HG02642 (cell line): ENCODE measurements at regions not wholly inside any gene's neighbourhood (a gene's known extent, or its start where the extent isn't known, plus 50 kb on each side); places are given as distances from the start of the nearest gene placed in this dataset.

ENCODE experiments used
- ATAC-seq: cut with Tn5 transposase; IDR thresholded peaks from one replicate; pipeline ENCODE4 v1.9.1; 2021; ENCODE audit warnings: mild to moderate bottlenecking; ENCODE audit not compliant: unreplicated experiment, poor library complexity

- no peak for ATAC-seq
Measured at GRCh38 chr6:28693751-28694443, 168.2 kb downstream of the GPX5 start.

- ATAC-seq = no peak
Measured at GRCh38 chr6:28695715-28696114, 170.0 kb downstream of the GPX5 start.

- no peak for ATAC-seq
Measured at GRCh38 chr6:28696167-28696566, 170.5 kb downstream of the GPX5 start.

DNA sequence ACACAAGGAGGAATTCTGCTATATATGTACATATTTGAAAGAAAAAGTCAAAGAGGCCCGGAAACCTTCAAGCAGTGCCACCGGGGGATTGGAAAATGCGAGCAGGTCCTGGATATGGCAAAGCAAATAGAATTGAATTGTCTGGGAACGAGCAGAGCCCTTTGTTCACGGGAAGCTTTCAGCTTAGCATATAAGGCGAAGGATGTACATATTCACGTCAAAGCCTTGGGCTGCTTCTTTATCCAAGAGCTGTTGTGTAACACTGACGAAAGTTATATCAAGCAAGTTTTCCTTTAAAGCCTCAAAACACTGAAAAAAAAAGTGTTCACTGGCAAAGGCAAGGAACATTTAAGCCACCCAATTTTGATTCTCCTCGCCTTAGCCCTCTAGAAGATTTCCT is 171.0 kb downstream of the GPX5 start:
- no peak for ATAC-seq

GRCh38 chr6:28707387-28708282 is 182.0 kb downstream of the GPX5 start:
- no peak for ATAC-seq

GRCh38 chr6:28709478-28710349 is 184.0 kb downstream of the GPX5 start:
- ATAC-seq = no peak

DNA sequence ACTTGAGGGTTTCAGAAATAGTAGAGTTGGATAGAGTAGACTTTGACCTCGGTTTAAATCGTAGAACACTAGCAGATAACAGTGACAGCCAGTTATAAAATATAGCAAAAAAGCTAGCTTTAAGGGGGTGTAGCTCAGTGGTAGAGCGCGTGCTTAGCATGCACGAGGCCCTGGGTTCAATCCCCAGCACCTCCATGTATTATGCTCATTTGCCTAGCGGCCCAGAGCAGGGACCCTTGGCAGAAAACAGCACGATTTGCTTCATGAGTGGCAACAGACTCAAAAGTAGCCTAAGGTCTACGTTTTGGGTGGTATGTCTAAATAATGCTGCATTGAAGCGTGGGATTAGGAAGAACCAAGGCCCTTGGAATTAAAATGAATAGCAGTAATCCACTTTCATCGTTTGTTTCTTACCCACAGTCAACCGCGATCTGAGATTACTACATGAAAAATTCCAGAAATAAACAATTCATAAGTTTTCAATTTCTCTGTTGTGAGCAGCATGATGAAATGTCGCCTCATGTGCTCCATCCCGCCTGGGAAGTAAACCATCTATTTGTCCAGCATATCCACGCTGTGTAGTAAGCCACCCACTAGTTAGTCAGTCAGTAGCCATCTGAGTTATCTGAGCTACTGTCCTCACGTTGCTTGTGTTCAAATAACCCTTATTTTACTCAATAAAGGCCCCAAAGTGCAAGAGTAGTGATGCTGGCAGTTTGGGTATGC is 184.9 kb downstream of the GPX5 start:
- no peak for ATAC-seq

DNA sequence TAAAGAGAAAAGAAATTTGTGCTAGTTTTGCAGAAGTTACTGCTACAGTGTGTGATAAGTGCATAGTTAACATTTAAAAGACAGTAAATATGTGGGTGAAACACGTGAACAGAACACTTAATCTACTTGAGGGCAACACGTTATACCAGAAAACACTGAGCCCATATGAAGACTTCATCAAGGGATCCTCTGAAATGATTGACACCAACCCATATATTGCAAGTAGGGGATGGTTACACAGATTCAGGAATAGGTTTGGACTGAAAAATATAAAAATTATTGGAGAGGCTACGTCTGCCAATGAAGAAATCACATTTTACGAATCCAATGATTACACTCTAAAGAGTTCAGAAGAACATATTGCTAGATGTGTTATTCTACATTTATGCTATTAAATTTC is 185.6 kb downstream of the GPX5 start:
- ATAC-seq = no peak

GRCh38 chr6:28711788-28712341 is 186.2 kb downstream of the GPX5 start:
- no peak for ATAC-seq

- ATAC-seq = no peak
Measured at GRCh38 chr6:28712982-28713381, 187.3 kb downstream of the GPX5 start.

DNA sequence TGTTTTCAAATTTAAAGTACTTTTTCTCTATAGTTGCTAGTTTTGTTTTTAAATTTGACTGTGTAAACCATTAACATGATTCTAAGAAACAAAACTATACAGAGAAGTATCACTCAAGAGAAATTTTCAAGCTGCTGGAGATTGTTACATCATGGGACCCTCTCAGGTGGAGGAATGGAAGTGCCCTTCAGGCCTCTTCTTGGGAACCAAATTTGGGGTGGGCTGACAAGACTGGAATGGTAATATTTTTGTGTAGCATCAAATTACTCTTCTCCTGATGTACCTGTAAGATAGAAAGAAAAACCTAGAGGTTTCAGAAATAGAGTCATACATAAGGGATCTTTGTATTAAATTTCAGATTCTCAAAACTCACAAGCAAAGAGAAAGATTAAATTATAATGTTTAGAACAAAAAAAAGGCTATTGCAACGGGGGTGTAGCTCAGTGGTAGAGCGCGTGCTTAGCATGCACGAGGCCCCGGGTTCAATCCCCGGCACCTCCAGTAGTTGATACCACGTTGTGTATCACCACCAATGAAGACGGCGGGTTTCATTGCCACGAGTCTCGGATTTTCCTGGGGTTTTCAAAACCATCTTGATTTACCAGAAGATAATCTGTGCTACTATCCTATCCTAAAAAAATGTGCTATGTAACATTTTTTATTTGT is 193.7 kb downstream of the GPX5 start:
- ATAC-seq = no peak

GRCh38 chr6:28720357-28721231 is 194.9 kb downstream of the GPX5 start:
- no peak for ATAC-seq

- ATAC-seq = no peak
Measured at GRCh38 chr6:28721372-28721771, 195.7 kb downstream of the GPX5 start.

- ATAC-seq = no peak
Measured at GRCh38 chr6:28724395-28724794, 198.7 kb downstream of the GPX5 start.

DNA sequence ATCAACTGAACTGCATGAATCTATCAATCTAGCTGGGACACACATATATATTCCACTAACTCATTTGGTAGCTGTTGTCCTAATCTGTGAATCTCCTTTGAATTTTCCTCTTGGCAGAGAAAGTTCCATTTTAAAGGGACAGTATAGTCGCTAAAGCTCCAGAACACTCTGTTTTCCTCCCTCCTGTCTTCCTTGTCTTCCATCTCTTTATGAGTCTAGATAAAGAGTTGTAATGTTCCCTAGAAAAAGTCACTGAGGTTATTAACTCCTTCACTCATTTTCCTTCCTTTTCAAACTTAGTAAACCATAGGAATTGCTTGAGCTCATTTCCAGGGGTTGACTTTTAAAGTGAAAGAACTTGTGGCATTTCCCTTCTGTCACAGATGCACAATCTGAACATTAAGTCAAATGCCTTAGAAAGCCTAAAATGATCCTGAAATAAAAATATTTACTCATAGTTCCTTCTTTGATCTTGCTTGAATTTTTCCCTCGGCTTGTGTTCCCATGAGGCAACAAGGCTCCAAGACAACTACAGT is 198.4 kb downstream of the TRIM27 start:
- no peak for ATAC-seq

DNA sequence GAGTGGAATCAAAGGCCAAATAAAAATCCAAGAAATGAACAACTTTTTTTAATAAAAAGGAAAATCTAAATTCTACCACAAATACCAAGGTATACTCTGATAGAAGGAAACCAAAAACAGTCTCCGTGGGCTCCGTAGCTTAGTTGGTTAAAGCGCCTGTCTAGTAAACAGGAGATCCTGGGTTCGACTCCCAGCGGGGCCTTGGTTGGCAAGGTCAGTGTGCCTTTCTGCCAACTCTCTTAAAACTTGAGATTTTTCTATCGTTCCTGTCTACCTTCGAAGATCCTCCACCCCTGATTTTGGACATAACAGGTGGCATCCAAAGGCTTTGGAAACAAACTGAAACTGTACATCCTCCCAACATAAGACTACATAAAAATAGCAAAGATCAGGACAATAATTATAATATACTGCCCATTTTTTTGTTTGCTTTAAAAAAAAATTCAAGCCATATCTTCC is 197.9 kb downstream of the TRIM27 start:
- ATAC-seq = no peak

GRCh38 chr6:28726569-28727309 is 197.0 kb downstream of the TRIM27 start:
- no peak for ATAC-seq
